GM19240 (cell line): ENCODE measurements at regions not wholly inside any gene's neighbourhood (a gene's known extent, or its start where the extent isn't known, plus 50 kb on each side); places are given as distances from the start of the nearest gene placed in this dataset.

Experiments
- DNase-seq: peaks from one replicate; pipeline ENCODE4 v3.0.0; 2011; ENCODE audit warnings: low spot score; ENCODE audit not compliant: insufficient read length

DNA sequence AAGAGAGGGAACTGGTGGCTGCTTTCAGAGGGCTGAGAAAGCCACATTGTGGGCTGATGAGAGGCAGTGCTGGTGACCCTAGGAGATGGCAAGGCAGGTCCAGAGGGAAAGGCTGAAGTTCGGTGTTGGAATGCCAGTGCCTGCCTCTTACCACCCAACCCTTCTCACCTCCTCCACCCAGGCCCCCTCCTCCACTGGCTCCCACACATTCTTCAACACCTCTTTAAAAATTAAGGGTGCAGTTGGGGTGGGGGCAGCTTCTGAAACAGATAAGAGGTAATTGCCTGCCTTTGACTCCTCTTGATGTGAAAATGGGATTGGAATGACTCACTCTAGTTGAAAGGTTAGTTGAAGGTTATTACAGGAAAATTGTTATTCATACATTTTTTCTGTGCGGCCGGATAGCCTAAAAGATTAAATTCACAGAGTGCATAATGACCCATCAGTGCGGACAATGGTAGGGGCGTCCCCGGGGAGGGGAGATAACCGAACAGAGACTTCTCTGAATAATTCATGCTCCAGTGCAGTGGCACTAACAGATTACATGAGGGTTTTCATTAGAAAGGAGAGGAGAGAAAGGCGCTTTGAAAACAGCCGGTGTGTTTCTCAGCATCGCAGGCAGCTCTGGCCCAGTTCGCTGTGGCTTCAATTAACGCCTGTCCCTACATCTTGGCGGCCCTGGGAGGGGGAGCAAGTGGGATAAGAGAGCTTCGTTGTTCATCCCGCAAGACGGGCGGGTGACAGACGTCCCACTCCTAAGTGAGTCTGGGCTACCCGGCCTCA is 212.4 kb downstream of the TLE3 start:
- DNase-seq, result no peak

GRCh38 chr15:69887009-69887408 is 210.7 kb downstream of the TLE3 start:
- DNase-seq, result no peak

DNA sequence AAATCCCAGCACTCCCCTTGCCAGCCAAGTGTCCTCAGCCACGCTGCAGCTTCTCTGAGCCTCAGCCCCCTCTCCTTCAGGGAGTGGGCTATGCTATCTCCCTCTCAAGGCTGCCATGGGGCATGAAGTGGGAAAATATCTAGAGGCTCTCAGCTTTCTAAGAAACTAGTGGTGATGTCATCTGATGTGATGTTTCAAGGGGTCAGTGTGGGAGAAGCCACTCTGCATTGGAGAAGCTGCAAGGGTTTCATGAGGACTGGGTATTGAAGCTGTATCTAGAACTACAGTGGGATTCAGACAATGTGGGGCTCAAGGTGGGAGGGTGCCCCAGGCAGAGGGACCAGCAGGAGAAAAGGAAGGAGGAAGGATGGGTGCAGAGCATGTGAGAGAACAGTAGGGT is 210.2 kb downstream of the TLE3 start:
- DNase-seq, result no peak

- DNase-seq, result no peak
These were observed 209.3 kb downstream of the TLE3 start for GRCh38 chr15:69888406-69888805.

DNA sequence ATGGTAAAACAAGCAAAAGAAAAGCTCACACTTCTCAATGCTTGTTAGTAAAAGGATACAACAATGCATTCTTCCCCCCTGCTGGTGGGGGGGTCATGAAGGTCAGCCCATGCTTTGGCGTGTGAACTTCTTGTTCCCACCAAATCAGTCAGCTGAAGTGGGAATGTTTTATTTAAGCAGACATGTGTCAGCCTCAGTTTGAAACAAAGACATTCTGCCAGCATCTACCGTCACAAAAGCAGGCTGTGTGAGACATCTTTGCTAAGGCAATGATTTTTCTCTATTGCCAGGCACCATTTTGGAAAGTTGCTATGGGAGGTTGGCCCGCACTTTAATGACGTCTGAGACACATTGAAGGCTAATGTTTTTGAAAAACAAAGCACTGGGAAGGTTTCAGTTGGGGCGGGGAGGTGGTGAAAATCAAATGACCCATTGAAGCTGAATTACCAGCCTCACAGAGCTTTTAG is 206.6 kb downstream of the TLE3 start:
- no peak for DNase-seq

- DNase-seq, result no peak
These were observed 206.1 kb downstream of the TLE3 start for GRCh38 chr15:69891606-69892005.

GRCh38 chr15:69892351-69892750 is 205.4 kb downstream of the TLE3 start:
- no peak for DNase-seq

DNA sequence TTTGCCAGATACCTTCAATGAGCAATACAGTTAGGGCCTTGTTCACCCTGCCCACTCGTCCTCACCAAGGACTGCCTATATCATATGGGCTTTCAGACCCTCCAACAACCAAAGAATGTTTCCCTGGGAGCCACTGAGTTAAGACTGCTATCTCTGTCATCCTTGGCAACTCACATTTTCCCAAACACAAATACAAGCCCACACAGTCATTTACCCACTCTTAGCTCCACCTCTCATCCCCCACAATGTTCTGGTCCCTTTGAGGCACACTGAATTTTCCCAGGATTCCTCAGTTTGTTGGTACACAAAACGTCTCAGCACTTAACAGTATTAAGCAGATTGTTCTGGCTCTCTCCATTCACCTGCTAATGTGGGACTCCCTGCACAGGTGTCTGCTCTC is 204.6 kb downstream of the TLE3 start:
- no peak for DNase-seq

DNA sequence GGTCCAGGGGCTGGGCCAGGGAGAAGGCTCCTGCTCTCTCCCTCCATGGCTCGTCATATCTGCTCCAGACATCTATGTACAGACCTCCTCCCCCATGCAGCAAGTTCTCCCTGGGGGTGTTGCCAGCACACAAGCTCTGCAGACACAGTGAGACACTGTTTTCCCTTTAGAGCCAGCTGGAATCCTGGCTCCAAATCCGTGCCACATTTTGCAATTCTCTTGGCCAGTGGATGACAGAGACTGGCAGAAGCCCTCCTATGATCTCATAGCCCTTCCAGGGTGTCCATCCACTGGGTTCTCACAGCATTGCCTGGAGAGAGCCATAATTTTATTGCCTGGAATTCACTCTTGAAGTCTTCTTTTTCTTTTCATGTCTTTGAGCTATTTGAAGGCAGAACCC is 203.9 kb downstream of the TLE3 start:
- no peak for DNase-seq

- no peak for DNase-seq
These were observed 202.5 kb downstream of the TLE3 start for GRCh38 chr15:69895202-69895601.

DNA sequence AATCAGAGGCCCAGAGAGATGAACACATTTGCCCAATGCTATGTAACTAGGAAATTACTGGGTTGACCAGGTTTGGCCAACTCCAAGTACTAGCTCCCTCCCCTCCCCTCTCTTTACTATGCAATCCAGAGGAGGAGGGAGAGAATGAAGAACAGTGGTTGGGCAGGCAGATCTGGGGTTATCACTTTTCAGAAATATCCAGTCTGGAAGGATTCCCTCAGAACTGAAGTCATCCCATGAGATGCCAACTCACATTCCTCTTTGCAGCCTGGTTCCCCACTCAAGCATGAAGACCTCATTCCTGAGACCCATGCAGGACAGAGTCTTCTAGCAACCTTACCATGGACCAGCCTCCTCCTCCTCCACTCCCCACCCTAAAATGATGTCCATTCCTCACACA is 201.1 kb downstream of the TLE3 start:
- DNase-seq, result no peak

DNA sequence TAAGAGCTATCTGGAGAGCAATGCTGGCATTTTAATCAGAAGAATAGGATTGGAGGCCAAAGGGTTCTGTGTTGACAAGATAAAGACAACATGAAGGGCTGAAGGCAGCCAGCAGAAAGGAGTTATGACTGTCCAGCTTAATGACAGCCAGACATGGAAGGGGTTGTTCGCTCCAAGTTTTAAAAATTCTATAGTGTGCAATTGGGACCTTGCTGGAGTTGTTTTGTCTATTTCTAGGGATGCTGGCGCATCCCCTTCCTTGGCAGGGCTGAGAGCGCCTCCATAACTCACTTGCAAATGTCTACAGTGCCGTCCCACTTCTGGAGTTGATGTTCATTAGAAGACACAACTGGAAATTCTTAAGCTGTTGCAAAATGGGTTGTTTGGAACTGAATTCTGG is 200.7 kb downstream of the TLE3 start:
- DNase-seq, result no peak

DNA sequence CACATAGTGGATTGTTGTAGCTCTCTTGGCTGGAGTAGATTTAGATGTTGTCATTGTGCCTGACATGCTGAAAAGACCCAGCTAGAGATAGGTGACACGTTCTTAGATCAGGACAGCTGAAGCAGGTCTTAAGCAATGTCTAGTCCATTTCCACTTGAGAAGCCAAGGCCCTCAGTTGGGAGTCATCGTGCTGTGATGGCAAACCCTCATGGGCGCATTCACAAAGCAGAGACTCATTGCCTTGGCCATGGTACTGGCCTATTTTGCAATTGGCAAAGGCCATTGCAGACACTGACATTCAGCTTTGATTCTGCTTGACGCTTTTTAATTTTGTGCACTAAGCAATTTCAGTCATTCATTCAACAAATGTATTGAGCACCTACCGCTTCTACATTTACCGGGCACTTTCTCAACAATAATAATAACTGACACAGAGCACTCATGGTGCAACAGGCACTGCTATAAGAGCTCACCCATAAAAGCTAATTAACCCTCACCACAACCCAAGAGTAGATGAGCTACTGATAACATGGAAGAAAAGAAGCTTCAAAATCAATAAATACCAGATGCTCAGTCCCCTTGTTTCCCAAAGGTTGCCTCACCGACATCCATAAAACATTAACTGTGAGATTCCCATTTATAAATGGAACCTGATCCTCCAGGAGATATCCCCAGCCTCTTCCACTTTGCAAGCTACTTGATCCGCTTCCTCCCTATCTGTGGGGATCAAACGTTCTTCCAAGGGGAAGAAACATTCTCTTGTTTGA is 200.1 kb downstream of the TLE3 start:
- no peak for DNase-seq

GRCh38 chr15:69898243-69898642 is 199.5 kb downstream of the TLE3 start:
- DNase-seq, result no peak

GRCh38 chr15:69902414-69903062 is 195.2 kb downstream of the TLE3 start:
- DNase-seq, result no peak

- no peak for DNase-seq
These were observed 193.9 kb downstream of the TLE3 start for GRCh38 chr15:69903470-69904469.

GRCh38 chr15:69906256-69907185 is 191.2 kb downstream of the TLE3 start:
- DNase-seq, result no peak

DNA sequence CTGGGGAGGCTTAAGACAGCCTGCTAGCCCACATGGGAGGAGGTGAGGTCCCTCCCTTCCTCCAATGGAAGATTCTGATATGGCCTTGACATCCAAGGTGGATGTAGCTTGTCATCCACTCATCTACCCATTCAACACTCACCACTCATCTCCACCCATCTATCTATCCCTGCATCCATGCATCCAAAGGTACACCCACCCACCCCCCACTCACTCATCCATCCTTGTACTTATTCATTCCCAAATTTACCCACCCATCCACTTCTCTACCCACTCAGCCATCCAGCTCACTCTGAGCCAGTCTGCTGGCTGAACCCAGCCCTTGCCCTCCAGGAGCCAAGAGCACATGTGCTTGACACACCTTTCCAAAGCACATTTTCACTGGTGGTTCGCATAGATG is 189.7 kb downstream of the TLE3 start:
- no peak for DNase-seq

GRCh38 chr15:69908590-69909420 is 188.9 kb downstream of the TLE3 start:
- DNase-seq, result no peak
